Hippocampal formation (tissue), 2 donors: ENCODE measurements at regions not wholly inside any gene's neighbourhood (a gene's known extent, or its start where the extent isn't known, plus 50 kb on each side); places are given as distances from the start of the nearest gene placed in this dataset.

Source experiments
- DNase-seq, 2 donors: peaks; one replicate each; lab custom pipeline; 2025; lab: John Stamatoyannopoulos, UW

DNA sequence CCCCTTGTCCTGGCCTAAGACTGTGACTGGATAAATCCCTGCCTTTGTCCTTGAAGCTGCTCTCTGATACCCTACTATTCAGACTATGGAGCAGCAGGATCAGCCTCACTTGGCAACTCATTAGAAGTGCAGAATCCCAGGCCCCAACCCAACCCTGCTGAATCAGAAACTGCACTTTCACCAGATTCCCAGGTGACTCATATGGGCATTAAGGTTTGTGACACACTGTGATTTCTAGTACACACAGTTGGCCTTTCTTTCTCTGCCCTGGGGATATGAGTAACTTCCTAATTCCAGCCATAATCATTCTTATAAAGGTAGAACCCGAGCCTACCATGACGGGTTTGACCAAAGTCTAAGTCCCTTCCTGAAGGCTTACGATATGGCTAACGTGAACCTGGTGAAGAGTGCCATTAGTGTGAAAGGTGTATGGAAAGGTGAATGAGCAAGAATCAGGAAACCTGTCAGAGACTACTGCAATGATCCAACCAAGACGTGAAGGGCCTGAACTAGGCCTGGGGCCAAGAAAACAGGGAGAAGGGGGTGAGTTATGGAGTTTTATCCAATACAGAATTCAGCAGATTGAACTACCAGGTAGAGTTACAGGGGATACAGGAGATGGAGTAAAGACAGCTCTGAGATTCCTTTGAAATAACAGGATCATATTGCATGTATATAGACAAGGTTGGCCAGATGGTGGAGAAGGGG is 533.0 kb downstream of the BNC2 start:
- DNase-seq, result no peak

DNA sequence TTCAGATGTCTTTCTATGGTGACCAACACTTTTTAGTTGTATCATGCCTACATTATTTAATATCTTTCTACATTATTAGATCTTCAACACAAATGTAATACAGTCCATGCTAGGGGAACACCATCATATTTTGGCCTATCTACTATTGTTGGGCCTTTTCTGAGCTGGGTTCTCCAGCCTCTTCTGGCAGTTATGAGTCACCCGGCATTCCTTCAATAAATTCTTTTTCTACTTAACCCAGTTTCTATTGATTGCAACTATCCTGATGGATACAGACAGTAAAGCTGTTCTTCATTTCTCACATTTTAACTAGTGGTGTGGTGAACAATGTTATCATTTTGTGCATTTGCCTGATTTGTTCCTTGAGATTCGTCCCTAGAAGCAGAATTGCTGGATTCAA is 529.3 kb downstream of the BNC2 start:
- no peak for DNase-seq

DNA sequence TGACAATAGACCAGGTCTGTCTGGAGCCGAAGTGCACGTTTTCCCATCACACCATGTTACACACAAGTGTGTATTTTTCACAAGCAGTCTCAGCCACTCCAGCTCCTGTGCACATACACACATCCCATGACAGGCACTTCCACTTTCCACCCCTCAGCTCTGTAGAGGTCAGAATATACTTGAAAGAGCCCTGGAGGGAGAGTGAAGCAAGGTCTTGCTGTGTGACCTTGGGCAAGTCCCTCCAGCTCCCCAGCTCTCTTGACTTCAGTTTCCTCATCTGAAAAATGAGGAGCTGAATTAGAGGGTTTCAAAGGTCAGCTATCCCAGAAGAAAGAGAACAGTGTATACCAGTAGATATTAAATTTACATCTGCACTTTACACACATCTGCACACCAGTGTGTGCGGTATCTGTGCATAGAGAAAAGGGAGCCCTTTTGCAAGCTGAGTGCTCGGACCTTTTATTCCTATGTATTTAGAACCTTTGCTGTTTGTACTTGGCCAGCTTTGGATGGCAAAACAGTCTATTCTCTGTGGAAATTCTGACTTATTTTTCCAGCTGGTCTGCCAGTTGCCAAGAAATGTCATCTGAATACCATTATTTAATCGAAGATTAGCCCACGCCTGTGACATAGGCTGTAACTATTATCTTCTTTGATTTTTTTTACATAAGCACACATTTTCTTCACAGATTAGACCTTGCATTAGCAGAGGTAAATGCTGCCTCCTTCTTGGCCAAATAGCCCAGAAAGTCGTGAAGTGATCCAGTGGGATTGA is 528.0 kb downstream of the BNC2 start:
- DNase-seq, result no peak

DNA sequence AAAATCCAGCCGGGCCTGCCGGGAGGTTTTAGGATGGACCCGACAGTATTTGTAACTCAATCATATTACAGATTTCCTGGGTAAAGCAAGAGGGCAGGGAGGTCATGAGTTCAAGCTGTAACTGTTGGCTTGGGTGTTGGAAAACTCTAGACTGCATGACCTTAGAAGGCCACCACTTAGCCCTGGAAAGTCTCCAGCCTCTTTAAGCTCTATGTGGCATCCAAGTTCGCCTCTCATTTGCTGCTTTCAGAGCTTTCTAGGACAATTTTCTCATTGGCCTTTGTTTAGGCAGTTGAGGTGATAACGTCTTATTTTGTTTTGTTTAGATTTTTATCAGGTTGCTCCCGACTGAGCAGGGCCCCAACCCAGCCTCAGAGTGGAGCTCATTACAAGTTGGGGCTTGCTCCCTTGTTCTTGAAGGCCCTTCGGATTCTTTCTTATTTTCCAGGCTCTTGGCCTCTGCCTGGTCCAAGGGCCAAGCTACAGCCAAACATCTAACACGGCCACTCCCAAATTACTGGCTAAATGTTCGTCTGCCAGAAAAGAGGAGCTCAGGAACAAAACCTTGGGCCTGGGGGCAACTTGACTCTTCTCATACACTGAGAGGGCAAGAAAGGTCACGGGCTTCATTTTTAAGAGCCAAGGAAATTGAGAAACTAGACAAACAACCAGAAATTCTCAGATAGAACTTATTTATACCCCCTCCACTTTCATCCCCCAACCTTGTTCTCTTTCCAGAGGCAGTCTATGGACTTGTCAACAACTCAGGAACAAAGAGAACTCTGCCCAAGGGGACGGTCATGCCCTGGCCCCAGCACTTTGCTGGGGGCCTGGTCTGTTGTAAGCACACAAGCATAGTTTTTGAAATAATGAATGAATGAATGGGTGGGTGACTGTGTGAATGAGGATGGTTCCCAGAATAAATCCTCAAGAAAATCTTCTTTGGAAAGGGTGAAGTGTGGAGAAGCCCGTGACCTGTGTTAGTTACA is 526.9 kb downstream of the BNC2 start:
- DNase-seq, result no peak

DNA sequence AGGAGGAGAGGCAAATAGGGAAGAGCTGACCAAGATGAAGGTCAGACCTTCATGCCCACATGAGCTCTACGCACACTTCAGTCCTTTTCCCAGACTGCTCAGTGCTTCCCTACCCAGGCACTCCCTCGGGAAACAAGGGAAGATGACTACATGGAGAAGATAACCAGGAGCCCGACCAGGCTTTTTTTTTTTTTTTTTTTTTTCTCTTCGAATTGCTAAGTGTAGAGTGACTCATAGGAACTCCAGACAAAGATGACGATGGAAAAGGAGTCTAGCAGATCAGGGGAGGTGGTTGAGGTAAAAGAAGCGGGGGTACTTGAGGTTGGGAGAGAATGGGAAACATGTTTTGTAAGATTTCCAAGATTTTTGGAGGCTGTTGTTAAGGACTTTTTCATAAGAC is 526.1 kb downstream of the BNC2 start:
- no peak for DNase-seq

DNA sequence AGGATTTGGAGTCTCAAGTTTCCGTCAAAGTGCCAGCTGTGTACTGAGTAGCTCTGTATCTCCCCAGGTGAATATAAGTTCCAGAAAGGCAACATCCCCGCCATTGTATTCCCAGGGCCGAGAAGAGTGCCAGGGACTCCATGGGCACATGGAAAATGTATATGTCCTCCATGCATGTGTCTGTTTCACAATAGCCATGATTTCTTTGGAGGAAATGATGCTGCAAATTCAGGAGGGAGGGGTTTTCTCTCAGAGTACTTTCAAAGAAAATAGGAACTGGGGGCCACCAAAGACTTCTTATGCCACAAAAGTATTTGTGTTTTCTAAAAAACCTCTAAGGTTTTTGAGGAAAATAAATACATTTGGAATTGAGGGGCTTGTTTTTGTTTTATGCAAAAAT is 524.6 kb downstream of the BNC2 start:
- no peak for DNase-seq

DNA sequence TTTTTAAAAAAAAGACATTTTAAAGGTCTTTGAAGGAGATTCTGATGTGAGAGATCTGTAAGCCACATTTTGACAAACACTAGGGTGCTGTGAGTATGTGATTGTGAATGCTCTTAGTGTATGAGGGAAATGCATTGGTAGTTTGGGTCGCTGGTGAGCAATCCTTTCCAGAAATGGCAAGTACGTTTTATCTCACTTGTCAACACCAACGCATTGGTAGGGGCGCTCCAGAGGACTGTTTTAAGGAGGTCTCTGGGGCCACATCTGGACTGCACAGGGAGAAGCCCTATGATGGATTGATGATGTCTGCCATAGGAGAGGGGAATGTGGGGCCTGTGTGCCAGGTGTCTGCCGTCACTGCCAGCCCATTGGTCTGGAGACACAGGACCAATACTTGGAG is 522.6 kb downstream of the BNC2 start:
- no peak for DNase-seq

DNA sequence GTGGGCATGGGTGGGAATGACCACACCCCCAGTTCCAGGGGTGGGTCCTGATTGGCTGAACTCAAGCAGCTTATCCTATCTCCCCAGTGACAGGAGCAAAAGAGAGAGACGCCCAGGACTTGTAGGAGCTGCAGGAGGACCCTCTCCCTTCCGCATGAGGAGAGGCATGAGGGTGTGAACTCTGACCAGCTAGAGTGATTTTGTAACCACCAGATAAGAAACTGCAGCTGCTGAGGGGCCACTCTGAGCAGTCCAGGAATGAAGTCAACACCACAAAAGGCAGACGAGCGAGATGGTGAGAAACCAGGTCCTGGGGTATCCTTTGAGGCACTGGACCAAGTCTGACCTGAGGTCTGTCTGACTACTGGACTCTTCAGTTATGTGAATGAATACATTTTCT is 521.9 kb downstream of the BNC2 start:
- no peak for DNase-seq

DNA sequence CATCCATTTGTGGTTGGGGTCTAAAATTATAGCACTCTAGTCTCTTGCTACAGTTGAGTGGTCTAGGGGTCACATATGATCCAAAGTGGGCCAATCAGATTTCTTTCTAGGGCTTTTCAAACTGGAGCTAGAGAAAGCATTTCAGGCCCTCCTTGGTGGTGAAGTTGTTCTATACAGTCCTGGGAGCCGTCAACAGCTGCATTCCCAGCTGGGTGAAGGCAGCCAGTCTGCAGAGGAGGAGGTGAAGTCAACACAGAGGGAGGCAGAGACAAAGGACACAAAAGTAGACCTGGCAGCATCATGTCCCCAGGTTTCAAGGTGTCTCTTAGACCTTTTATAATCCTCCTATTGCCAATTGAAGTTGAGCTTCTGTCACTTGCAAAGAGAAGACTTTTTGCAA is 518.2 kb downstream of the BNC2 start:
- DNase-seq, result no peak

DNA sequence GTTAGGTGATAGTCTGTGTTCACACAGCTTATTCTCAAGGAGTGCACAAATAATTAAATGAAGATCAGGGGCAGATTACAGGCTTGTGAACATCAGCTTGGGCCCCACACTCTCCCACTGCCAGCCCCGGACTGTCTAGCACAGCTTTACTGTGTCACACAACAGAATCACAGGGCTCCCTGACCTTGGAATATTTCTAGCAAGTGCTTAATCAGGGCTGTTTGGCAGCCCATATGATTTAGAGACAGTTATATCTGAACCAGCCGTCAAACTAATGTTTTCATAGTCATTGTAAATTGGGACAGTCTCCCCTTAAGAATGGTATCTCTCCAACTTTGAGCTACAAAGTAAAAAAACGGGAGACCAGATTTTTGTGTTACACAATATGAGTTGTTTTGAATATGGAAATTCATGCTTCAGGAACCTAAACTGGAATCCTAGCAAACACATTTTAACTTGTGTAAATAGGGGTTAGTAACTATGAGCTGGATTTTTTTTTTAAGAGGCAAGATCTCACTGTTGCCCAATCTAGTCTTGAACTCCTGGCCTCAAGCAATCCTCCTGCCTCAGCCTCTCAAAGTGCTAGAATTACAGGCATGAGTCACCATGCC is 517.6 kb downstream of the BNC2 start:
- DNase-seq, result no peak

DNA sequence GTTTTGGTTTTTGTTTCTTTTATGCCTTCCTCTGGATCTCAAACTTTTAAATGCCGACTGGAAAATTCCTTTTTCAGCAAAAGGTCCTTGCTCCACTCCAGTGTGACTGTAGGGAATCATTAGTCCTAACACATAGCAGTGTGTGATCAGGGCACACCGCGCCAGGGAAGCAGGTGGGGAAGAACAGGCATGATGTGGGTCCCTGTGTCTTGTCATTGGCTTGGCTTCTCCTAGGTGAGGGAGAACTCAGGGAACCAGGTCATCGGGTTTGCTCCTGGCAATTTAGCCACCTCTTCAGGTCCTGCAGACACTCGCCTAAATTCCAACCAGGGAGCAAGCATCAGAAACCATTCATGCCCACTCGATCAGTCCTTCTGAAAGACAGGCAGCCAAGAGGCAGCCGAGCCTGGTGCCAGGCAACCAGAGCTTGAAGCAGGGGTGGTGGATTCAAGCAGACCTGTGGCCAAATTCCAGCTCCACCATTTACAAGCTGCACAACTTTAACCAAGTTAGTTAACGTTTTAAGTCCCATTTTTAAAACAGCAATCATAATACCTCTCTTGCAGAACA is 514.2 kb downstream of the BNC2 start:
- no peak for DNase-seq

DNA sequence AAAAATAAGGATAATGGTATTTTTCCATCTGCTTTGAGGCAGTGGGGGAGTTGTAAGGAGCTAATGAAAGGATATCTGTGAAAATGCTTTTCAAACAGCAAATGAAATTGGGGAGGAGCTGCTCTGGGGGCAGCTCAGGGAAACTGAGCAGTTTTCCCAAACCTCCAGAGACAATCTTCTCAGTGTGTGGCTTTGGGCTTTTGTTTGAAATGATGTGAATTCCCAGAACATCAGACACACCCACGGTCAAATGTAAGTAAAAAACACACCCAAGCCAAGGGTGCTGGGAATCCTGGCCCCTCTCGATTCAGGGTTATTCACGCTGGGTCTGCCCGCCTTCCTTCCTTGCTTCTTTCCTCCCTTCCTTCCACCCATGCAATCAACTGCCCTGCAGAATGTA is 512.6 kb downstream of the BNC2 start:
- no peak for DNase-seq

DNA sequence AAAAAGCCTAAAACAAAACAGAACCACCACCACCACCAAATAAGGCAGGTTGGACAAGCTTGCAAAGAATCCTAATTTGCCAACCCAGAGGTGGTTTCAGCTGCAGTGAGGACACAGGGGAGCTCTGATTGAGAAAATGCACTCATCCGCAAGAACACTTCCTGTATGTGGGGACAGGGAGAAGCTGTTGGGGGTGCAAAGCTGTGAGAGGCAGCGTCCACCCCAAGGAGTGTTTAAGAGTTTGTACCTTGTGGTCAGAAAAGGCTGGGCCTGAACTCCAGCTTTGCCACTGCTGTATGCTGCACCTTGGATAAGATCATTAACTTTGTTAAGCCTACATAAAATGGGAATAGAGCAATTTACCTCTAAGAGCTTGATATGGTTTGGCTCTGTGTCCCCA is 511.7 kb downstream of the BNC2 start:
- no peak for DNase-seq
